GF-D8 (cell line): ENCODE measurements at regions not wholly inside any gene's neighbourhood (a gene's known extent, or its start where the extent isn't known, plus 50 kb on each side); places are given as distances from the start of the nearest gene placed in this dataset.

Experiments used
- DNase-seq: peaks from one replicate; lab custom pipeline; 2025; lab: John Stamatoyannopoulos, UW

- DNase-seq = no peak
These were observed 121.1 kb downstream of the HGF start for GRCh38 chr7:81648716-81649115.

- DNase-seq = no peak
These were observed 124.4 kb downstream of the HGF start for GRCh38 chr7:81645435-81645834.

- DNase-seq = no peak
These were observed 128.0 kb downstream of the HGF start for GRCh38 chr7:81641873-81642272.

- DNase-seq = no peak
These were observed 131.6 kb downstream of the HGF start for GRCh38 chr7:81638198-81638597.

- DNase-seq = no peak
These were observed 132.3 kb downstream of the HGF start for GRCh38 chr7:81637534-81637933.

GRCh38 chr7:81632418-81632817 lies 137.4 kb downstream of the HGF start:
- DNase-seq = no peak

GRCh38 chr7:81630600-81630999 lies 139.2 kb downstream of the HGF start:
- no peak for DNase-seq

GRCh38 chr7:81629702-81630101 lies 140.1 kb downstream of the HGF start:
- no peak for DNase-seq

- DNase-seq = no peak
These were observed 140.9 kb downstream of the HGF start for GRCh38 chr7:81628951-81629350.

- no peak for DNase-seq
These were observed 142.1 kb downstream of the HGF start for GRCh38 chr7:81627536-81628287.

- DNase-seq = no peak
These were observed 143.8 kb downstream of the HGF start for GRCh38 chr7:81626008-81626407.

GRCh38 chr7:81624650-81625631 lies 144.9 kb downstream of the HGF start:
- no peak for DNase-seq

GRCh38 chr7:81624021-81624592 lies 145.7 kb downstream of the HGF start:
- DNase-seq = no peak

GRCh38 chr7:81623251-81623855 lies 146.5 kb downstream of the HGF start:
- DNase-seq = no peak

- no peak for DNase-seq
These were observed 148.0 kb downstream of the HGF start for GRCh38 chr7:81621893-81622292.

GRCh38 chr7:81618396-81619014 lies 151.3 kb downstream of the HGF start:
- DNase-seq = no peak

GRCh38 chr7:81616951-81617350 lies 152.9 kb downstream of the HGF start:
- DNase-seq = no peak

GRCh38 chr7:81611805-81612204 lies 158.0 kb downstream of the HGF start:
- DNase-seq = no peak

GRCh38 chr7:81611040-81611439 lies 158.8 kb downstream of the HGF start:
- no peak for DNase-seq

- DNase-seq = no peak
These were observed 161.0 kb downstream of the HGF start for GRCh38 chr7:81608748-81609382.

- no peak for DNase-seq
These were observed 161.9 kb downstream of the HGF start for GRCh38 chr7:81607987-81608386.
